HG02763 (cell line): ENCODE measurements at regions not wholly inside any gene's neighbourhood (a gene's known extent, or its start where the extent isn't known, plus 50 kb on each side); places are given as distances from the start of the nearest gene placed in this dataset.

Source experiments
- ATAC-seq: cut with Tn5 transposase; IDR thresholded peaks from one replicate; pipeline ENCODE4 v1.9.1; 2021; ENCODE audit warnings: mild to moderate bottlenecking, moderate library complexity; ENCODE audit not compliant: unreplicated experiment

DNA sequence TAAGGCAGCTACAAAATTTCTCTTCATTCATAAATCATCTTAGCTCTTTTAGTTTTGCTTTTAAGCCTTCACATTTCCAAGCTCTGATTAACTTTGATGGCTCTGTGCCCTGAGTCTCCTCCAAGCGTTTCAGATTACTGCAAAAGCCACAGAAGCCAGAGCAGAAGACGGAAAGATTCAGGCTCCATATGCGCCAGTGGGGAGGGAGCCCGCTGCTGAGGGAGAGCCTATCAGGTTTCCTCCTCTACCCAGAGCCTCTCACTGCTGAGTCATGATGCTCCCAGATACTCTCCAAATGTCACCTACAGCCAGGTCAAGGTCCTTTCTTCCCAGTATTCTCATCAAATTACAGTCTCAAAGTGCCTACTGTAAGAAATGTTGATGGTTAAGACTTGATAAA is 193.6 kb downstream of the RAP2A start:
- ATAC-seq = no peak

DNA sequence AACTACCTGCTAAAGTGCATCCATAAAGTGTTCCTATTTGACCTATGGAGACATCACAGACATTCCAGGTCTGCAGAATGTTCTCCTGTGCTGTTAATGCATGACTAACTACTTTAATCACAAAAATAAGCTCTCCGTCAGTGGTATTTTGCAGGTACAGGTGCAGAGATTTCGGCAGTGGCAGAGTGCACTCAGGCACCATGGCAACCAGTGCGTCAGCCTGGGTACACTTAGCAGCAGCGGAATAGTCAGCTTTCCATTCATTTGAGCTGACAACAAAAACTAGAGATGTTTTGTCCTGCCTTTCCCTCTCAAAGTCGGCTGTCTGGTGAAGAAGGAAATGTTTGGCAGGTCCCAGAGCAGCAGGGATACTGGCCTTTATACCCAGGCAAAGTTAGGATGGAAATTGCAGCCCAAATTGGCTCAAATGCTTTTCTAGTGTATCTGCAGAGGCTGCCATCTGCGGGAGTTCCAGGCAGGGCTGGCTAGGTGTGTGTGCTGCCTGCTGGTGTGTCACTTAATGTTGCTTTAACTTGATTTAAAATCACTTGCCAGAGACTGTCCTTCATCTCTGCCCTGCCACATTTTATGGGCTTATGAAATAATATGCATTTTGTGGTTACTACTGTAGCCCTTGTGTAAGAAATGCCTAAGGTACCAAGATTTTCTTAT is 195.8 kb downstream of the RAP2A start:
- ATAC-seq = no peak

DNA sequence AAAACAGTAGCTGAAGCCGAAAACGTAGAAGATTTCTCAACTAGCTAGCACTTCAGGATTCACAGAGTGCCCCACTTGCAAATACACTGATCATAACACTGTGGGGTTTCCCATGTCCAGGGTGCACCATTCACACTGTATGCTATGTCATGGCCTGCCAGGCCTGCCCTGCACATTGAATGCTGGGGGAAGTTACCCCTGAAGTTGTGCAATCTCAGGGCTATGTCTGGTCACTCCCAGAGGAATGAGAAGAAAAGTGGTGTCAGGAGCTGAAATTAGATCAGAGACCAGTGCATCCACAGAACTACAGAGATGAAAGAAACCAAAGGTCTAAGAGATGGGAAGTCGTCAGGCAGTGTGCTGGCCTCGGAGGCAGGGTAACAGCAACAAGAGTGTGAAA is 196.8 kb downstream of the RAP2A start:
- ATAC-seq = no peak

GRCh38 chr13:97631158-97631557 is 197.2 kb downstream of the RAP2A start:
- no peak for ATAC-seq

DNA sequence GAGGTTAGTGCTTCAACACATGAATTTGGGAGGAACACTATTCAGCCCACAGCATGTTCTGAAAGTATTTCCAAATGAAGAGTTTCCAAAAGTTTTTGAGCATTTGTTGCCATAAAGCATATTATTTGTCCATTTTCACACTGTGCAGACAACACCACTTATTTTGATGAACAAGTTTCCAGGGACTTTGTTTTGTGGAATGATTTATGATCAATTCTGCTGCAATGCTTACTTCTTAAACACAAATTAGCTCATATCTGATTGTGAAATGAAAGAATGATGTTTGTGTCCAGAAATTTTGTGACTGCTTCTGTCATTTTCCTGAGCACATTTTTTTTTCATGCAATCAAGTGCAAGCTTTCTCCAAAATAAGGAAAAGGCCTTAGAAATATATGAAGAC is 205.3 kb downstream of the RAP2A start:
- no peak for ATAC-seq

DNA sequence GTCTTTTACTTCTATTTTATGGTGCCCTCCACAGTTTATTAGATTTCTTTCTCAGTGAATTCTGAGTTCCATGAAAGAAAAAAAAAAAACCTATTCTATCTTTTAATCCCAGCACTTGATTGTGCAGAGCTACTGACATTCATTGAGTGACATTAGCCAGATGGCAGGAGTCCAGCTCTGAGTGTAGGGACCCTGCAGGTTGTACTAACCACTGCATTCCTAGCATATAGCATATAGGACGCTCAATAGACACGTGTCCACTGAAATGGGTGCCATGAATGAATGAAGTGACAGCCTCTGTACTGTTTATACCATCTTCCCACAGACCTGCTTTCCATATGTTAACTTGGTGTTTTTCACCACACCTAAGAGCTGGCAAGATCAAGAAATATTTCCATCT is 206.3 kb downstream of the RAP2A start:
- ATAC-seq = no peak

DNA sequence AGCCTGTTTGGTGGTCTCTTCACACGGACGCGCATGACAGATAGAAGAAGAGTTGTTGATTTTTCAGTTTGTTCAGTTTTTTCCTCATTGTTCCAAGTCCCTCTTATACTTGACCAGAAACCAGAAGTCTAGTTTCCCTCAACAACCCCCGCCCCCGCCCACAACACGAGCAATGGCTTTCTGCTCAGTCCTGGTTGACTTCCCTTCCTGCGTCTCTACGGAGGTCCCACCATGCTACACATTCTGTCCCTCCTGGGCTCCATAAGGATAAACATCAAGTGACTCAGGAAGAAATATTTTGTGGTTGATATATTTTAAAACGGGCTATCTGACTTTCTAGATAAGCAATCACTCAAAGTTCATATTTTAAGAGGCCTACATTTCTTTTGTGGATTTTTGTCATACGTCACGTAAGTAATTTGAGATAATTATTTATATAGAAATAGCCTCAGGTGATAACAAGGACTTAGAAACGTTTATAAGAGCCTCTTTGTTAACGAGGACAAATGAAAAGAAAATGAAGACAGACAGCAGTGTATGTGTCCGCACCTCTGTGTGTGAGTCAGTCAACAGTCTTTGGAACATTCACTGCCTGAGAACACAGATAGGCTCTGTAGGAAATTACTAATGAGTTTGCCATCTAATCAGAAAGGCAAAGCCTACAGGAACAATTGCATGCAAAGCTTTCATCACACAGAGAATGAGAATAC is 214.4 kb downstream of the RAP2A start:
- ATAC-seq = no peak

- ATAC-seq = no peak
Measured at GRCh38 chr13:97648881-97649224, 214.9 kb downstream of the RAP2A start.

GRCh38 chr13:97653443-97654140 is 219.6 kb downstream of the RAP2A start:
- ATAC-seq = no peak

- no peak for ATAC-seq
Measured at GRCh38 chr13:97654236-97654635, 220.3 kb downstream of the RAP2A start.

DNA sequence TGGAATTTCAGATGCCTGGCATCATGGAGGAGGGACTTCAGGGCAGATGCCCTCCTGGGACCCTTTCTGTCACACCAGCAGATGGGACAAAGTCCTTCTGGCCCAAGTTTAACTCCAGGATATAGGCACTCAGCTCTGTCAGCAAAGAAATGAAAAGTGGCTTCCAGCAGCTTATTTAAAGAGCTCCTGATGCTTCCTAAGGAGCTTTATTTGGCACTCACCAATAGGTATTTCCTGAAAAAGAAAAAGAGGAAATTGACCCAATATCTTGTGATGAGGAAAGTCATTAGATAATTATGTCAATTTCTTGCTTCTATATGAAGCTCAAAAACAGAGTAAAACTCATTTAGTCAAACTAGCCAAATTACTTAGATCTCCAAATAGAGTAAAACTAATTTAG is 224.6 kb downstream of the RAP2A start:
- no peak for ATAC-seq

GRCh38 chr13:97659602-97660001 is 225.6 kb downstream of the RAP2A start:
- no peak for ATAC-seq

GRCh38 chr13:97660594-97661260 is 226.8 kb downstream of the RAP2A start:
- no peak for ATAC-seq

DNA sequence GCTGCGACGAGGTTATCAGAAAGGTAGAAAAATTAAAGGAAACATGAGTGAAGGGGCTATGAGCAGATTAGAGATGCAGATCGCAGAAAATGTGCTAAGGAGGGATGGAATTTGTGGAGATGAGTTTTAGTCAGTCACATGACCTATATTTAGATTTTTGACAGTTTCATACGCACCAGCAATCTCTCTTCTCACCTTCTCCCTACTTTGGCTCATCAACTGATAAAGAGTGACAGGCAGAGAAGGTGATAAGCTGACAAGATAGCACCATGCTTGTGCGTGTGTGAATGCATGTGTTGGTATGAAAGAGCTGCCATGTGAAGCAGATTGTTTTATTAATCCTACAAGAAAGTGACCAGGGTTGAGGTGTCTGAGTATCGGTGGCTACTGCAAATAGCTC is 252.6 kb downstream of the RAP2A start:
- ATAC-seq = no peak

DNA sequence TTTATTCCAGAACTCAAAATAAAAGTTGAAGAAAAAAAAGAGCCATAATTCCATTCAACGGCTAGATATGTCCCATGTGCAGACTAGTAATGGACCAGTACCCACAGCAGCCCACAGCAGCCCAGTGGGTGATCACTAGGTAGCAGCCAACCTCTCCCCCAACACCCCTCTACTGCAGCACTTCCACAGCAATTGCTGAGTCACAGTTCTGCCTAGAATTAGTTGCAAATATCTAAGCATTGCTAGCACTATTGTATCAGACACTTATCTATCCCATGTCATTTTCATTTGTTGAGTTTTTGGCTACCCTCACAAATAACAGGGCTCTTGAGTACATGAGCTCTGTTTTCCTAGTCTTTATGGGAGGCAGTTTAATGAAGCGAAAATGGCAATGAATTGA is 258.7 kb downstream of the RAP2A start:
- no peak for ATAC-seq

- no peak for ATAC-seq
Measured at GRCh38 chr13:97695684-97696083, 257.8 kb upstream of the IPO5 start.

DNA sequence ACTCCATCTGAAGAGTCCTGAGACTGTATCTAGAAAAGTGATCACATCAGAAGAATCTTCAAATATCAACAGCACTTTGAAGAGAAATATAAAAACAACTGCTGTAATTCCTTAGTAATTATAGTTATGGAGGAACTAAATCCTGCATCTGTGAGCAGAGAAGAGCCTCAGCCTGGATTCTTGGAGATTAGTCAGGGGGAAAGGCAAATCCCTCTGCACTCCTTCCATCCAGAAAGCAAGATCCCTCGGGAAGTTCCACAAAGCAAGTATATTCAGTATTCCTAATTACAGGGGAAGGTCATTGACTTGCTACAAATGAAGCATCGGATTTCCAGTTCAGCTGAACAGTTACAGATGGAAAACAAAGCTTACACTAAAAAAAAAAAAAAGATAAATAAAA is 256.6 kb upstream of the IPO5 start:
- no peak for ATAC-seq

DNA sequence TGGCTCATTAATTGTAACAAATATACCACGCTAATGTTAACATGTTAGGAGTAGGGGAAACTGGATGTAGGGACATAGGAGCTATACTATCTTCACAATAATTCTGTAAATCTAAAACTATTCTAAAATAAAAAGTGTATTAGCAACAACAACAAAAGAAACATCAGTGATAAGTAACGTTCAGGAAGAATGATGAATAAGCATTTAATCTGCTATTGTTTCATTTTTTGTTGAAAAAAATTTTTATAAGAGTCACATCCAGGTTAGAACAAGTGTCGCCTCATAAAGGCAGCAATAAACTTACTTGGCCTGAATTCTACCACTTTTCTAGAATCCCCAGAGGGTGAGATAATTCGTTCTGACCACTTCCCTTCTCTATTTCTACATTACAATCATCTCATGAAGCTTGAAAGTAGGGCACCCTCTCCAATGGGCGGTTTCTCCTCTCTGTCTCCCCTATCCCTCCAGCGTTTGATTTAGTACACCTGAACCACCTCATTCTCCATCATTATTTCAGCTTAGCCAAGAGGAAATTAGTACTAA is 253.1 kb upstream of the IPO5 start:
- ATAC-seq = no peak

DNA sequence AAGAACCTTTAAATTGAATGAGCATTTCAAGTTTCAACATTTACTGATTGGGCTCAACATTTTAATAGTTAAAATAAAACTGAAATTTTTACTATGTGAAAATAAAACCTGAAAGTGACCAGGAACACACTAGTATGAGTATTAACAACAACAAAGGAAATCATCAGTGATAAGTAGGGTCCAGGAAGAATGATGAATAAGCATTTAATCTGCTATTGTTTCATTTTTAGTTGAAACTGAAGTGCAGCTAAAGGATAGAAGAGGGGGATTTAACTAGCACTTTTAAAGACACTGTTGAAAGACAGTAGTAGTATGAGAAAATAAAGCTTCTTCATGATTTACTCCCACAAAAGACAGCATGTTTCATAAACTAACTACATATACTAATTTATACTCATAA is 250.9 kb upstream of the IPO5 start:
- no peak for ATAC-seq

DNA sequence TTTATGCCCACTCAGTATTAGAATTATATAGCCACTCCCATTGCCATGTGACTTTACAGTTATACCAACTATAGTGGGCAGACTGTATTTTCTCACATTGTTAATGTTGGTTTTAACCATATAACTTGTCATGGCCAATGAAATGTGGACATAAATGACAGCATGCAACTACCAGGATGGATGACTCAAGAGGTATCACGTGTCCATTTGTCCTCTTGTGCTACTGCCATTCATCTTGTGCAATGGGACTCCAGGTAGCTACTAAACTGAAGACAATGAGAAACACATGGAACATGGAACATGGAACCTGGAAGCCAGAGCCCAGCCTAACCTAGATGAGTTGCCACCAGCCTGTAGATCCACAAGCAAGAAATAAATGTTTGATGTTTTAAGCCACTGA is 242.7 kb upstream of the IPO5 start:
- ATAC-seq = no peak

DNA sequence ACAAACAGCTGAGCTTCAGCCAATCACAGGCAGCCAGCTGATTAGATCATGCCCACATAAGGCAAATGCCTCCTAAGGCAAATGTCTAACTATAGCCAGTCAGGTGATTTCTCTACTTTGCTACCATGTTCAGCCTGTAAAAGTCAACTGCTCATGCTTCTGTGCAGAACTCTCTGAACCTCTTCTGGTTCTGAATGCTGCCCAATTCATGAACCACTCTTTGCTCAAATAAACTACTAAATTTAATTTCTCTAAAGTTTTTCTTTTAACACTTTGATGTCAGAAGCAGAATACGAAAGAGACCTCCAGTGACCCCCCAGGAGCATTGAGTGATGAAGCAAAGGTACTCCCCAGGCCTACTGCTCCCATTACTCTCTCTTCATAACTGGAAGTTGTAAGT is 240.7 kb upstream of the IPO5 start:
- no peak for ATAC-seq

DNA sequence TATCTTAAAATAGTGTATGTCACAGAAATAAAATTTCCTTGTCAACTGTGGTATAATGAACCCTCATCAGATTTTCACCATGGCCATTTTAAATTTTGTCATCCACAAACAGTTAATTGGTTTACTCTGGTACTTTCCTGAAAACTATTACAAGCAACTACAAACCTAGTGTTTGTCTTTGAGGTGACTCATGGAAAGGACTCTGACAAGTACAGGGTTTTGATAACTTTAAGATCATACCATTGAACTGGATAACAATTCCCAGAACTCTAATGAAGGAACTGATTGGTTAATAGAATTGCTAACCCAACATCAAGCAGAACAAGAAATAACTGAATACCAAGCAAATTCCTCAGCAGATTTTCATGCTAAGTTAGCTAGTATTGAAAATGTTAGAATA is 237.7 kb upstream of the IPO5 start:
- no peak for ATAC-seq
